ENCODE measurements at regions not wholly inside any gene's neighbourhood (a gene's known extent, or its start where the extent isn't known, plus 50 kb on each side); places are given as distances from the start of the nearest gene placed in this dataset.
"Not testable (repeated sequence)": the region's sequence is repeated elsewhere in the genome, so short reads cannot be mapped to it uniquely, and the experiment has no call there.

GRCh38 chr13:71382285-71382684 lies 484.7 kb downstream of the DACH1 start:
- no peak for DNase-seq (ENCODE audit: low spot score)

- no peak for DNase-seq (ENCODE audit: low spot score)
Observed at GRCh38 chr13:71380191-71380590, 486.8 kb downstream of the DACH1 start.

- DNase-seq (ENCODE audit: low spot score) = no peak
Observed at GRCh38 chr13:71378961-71379905, 487.8 kb downstream of the DACH1 start.

- no peak for DNase-seq (ENCODE audit: low spot score)
Observed at GRCh38 chr13:71374471-71375049, 492.4 kb downstream of the DACH1 start.

- DNase-seq (ENCODE audit: low spot score) = no peak
Observed at GRCh38 chr13:71368336-71368735, 498.7 kb downstream of the DACH1 start.

- DNase-seq (ENCODE audit: low spot score) = no peak
Observed at GRCh38 chr13:71360041-71360440, 507.0 kb downstream of the DACH1 start.

GRCh38 chr13:71359641-71360040 lies 507.4 kb downstream of the DACH1 start:
- no peak for DNase-seq (ENCODE audit: low spot score)

GRCh38 chr13:71358218-71358617 lies 508.8 kb downstream of the DACH1 start:
- DNase-seq (ENCODE audit: low spot score) = no peak

- DNase-seq (ENCODE audit: low spot score) = no peak
Observed at GRCh38 chr13:71355010-71355409, 512.0 kb downstream of the DACH1 start.

- DNase-seq (ENCODE audit: low spot score) = no peak
Observed at GRCh38 chr13:71350886-71351285, 516.1 kb downstream of the DACH1 start.

GRCh38 chr13:71345856-71346255 lies 521.1 kb downstream of the DACH1 start:
- DNase-seq (ENCODE audit: low spot score) = not testable (repeated sequence)

- no peak for DNase-seq (ENCODE audit: low spot score)
Observed at GRCh38 chr13:71339736-71340135, 527.3 kb downstream of the DACH1 start.

GRCh38 chr13:71339005-71339404 lies 528.0 kb downstream of the DACH1 start:
- no peak for DNase-seq (ENCODE audit: low spot score)

GRCh38 chr13:71338070-71338469 lies 528.9 kb downstream of the DACH1 start:
- DNase-seq (ENCODE audit: low spot score) = peak; percentile 7

- DNase-seq (ENCODE audit: low spot score) = no peak
Observed at GRCh38 chr13:71327266-71327665, 539.7 kb downstream of the DACH1 start.

- no peak for DNase-seq (ENCODE audit: low spot score)
Observed at GRCh38 chr13:71325556-71325955, 541.4 kb downstream of the DACH1 start.

GRCh38 chr13:71323266-71323665 lies 543.7 kb downstream of the DACH1 start:
- no peak for DNase-seq (ENCODE audit: low spot score)

GRCh38 chr13:71320452-71320851 lies 546.6 kb downstream of the DACH1 start:
- DNase-seq (ENCODE audit: low spot score) = peak; percentile 52

GRCh38 chr13:71316792-71317363 lies 550.1 kb downstream of the DACH1 start:
- no peak for DNase-seq (ENCODE audit: low spot score)

- DNase-seq (ENCODE audit: low spot score) = no peak
Observed at GRCh38 chr13:71312923-71313322, 554.1 kb downstream of the DACH1 start.

- DNase-seq (ENCODE audit: low spot score) = no peak
Observed at GRCh38 chr13:71309905-71310304, 557.1 kb downstream of the DACH1 start.

- no peak for DNase-seq (ENCODE audit: low spot score)
Observed at GRCh38 chr13:71306821-71307220, 560.2 kb downstream of the DACH1 start.

GRCh38 chr13:71304861-71305260 lies 562.1 kb downstream of the DACH1 start:
- DNase-seq (ENCODE audit: low spot score) = no peak
